Hepatocyte (in vitro differentiated cells): ENCODE measurements at regions not wholly inside any gene's neighbourhood (a gene's known extent, or its start where the extent isn't known, plus 50 kb on each side); places are given as distances from the start of the nearest gene placed in this dataset.

Experiments used
- CTCF ChIP-seq: fragments of 200-600 bp; sonication (generic); IDR thresholded peaks from 2 replicates; pipeline ENCODE4 v1.5.1; 2016; ENCODE audit warnings: antibody characterized with exemption, mild to moderate bottlenecking; ENCODE audit not compliant: poor library complexity
- EZH2 ChIP-seq: fragments of 200-600 bp; sonication (generic); IDR thresholded peaks from 2 replicates; pipeline ENCODE4 v1.6.1; 2016; ENCODE audit warnings: antibody characterized with exemption, mild to moderate bottlenecking, borderline replicate concordance
- EZH2phosphoT487 ChIP-seq: fragments of 200-600 bp; sonication (generic); IDR thresholded peaks from one replicate; pipeline ENCODE4 v1.6.1; 2018; ENCODE audit warnings: antibody characterized with exemption, mild to moderate bottlenecking, low read depth, moderate library complexity; ENCODE audit not compliant: unreplicated experiment, severe bottlenecking

GRCh38 chr10:130560116-130560515 lies 423.9 kb downstream of the GLRX3 start:
- TF ChIP-seq CTCF (no peak), EZH2 (no peak), EZH2phosphoT487 (no peak)
